IPS-18a (cell line): ENCODE measurements at regions not wholly inside any gene's neighbourhood (a gene's known extent, or its start where the extent isn't known, plus 50 kb on each side); places are given as distances from the start of the nearest gene placed in this dataset.

Experiments used
- H3K27ac ChIP-seq: one replicate; pipeline ENCODE4 v1.5.1; 2013; ENCODE audit warnings: low read length
- H3K27me3 ChIP-seq: one replicate; pipeline ENCODE4 v1.6.1; 2013; ENCODE audit warnings: mild to moderate bottlenecking, low read length; ENCODE audit not compliant: control insufficient read depth, insufficient read depth
- H3K36me3 ChIP-seq: one replicate; pipeline ENCODE4 v1.6.1; 2013; ENCODE audit warnings: low read depth, low read length; ENCODE audit not compliant: control insufficient read depth
- H3K4me1 ChIP-seq: one replicate; pipeline ENCODE4 v1.6.1; 2013; ENCODE audit warnings: low read depth, low read length; ENCODE audit not compliant: control insufficient read depth
- H3K4me3 ChIP-seq: one replicate; pipeline ENCODE4 v1.5.1; 2013; ENCODE audit warnings: low read length
- H3K9ac ChIP-seq: one replicate; pipeline ENCODE4 v1.6.1; 2013; ENCODE audit warnings: mild to moderate bottlenecking, low read length, moderate library complexity
- H3K9me3 ChIP-seq: one replicate; pipeline ENCODE4 v1.6.1; 2013; ENCODE audit warnings: low read depth, low read length; ENCODE audit not compliant: control insufficient read depth

GRCh38 chr19:30085394-30085793 is 143.4 kb downstream of the URI1 start:
- Histone ChIP-seq H3K27ac (no peak overlapping the region), H3K4me3 (no peak overlapping the region), H3K27me3 (no peaks in the 10 kb centered on the region), H3K4me1 (no peaks in the 10 kb centered on the region), H3K9me3 (no peaks in the 10 kb centered on the region), H3K9ac (no peak overlapping the region), H3K36me3 (no peaks in the 10 kb centered on the region)

DNA sequence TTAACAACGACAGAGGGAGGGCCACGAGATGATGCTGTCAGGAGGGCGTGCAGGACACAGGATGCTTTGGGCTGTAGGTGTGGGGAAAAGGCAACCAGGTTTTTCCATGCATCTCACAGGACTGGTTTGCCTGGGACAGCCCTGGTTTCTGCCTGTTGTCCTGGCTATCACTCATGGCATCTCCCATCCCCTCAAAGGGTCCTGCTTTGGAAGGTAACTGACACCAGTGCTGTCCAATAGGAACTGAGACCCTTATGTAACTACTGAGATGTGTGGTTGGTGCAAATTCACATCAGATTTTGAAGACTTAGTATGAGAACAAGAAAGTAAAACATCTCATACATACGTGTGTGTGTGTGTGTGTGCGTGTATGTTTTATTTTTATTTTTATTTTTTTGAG is 144.2 kb downstream of the URI1 start:
- Histone ChIP-seq H3K27ac (no peak overlapping the region), H3K4me3 (no peak overlapping the region), H3K4me1 (no peaks in the 10 kb centered on the region), H3K9me3 (no peaks in the 10 kb centered on the region), H3K27me3 (no peaks in the 10 kb centered on the region), H3K36me3 (no peaks in the 10 kb centered on the region), H3K9ac (no peak overlapping the region)

- Histone ChIP-seq H3K27me3 (no peaks in the 10 kb centered on the region), H3K4me1 (no peaks in the 10 kb centered on the region)
Measured at GRCh38 chr19:30086916-30087315, 144.9 kb downstream of the URI1 start.

GRCh38 chr19:30087381-30088138 is 145.5 kb downstream of the URI1 start:
- no peaks in the 10 kb centered on the region for H3K27me3 ChIP-seq
- no peak overlapping the region for H3K27ac ChIP-seq
- H3K36me3 ChIP-seq = no peaks in the 10 kb centered on the region
- H3K4me1 ChIP-seq = no peaks in the 10 kb centered on the region
- H3K9me3 ChIP-seq = no peaks in the 10 kb centered on the region
- H3K9ac ChIP-seq = no peak overlapping the region
- H3K4me3 ChIP-seq = no peak overlapping the region

More at GRCh38 chr19:30086916-30087315, 144.9 kb downstream of the URI1 start:
- H3K9ac ChIP-seq = no peak overlapping the region
- no peaks in the 10 kb centered on the region for H3K9me3 ChIP-seq
- no peak overlapping the region for H3K4me3 ChIP-seq
- no peaks in the 10 kb centered on the region for H3K36me3 ChIP-seq
- no peak overlapping the region for H3K27ac ChIP-seq

- H3K9me3 ChIP-seq = no peaks in the 10 kb centered on the region
Measured at GRCh38 chr19:30088567-30088966, 146.5 kb downstream of the URI1 start.

GRCh38 chr19:30089086-30089665 is 147.1 kb downstream of the URI1 start:
- H3K27me3 ChIP-seq = no peaks in the 10 kb centered on the region
- no peaks in the 10 kb centered on the region for H3K4me1 ChIP-seq
- H3K9me3 ChIP-seq = no peaks in the 10 kb centered on the region
- no peak overlapping the region for H3K27ac ChIP-seq
- H3K36me3 ChIP-seq = no peaks in the 10 kb centered on the region
- H3K4me3 ChIP-seq = no peak overlapping the region
- H3K9ac ChIP-seq = no peak overlapping the region

More at GRCh38 chr19:30088567-30088966, 146.5 kb downstream of the URI1 start:
- H3K4me1 ChIP-seq = no peaks in the 10 kb centered on the region
- H3K27ac ChIP-seq = no peak overlapping the region
- no peaks in the 10 kb centered on the region for H3K36me3 ChIP-seq
- H3K4me3 ChIP-seq = no peak overlapping the region
- no peak overlapping the region for H3K9ac ChIP-seq
- no peaks in the 10 kb centered on the region for H3K27me3 ChIP-seq

- Histone ChIP-seq H3K4me1 (no peaks in the 10 kb centered on the region), H3K9me3 (no peaks in the 10 kb centered on the region), H3K4me3 (no peak overlapping the region), H3K27me3 (no peaks in the 10 kb centered on the region), H3K9ac (no peak overlapping the region), H3K36me3 (no peaks in the 10 kb centered on the region), H3K27ac (no peak overlapping the region)
Measured at GRCh38 chr19:30090476-30090875, 148.4 kb downstream of the URI1 start.

GRCh38 chr19:30090963-30091362 is 148.9 kb downstream of the URI1 start:
- H3K9ac ChIP-seq = no peak overlapping the region
- no peaks in the 10 kb centered on the region for H3K4me1 ChIP-seq
- no peaks in the 10 kb centered on the region for H3K27me3 ChIP-seq
- H3K27ac ChIP-seq = no peak overlapping the region
- H3K4me3 ChIP-seq = no peak overlapping the region
- no peaks in the 10 kb centered on the region for H3K9me3 ChIP-seq
- H3K36me3 ChIP-seq = no peaks in the 10 kb centered on the region

DNA sequence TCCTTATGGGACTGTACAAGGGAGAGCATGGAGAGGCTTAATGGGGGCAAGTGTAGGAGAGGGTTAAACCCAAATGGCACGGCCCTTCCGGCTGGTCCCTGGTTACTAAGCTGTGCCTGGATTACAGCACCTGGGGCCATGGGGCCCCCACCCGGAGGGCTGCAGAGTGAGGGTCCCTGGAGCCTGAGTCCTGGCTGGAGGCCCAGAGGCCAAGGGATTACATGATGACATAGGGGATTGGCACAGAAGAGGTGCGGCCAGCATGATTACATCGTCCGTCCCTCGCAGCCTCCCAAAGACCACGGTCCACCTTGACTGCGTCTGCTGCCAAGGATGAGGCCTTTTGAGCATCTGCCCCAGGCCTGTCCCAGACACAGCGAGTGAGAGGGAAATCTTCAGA is 149.4 kb downstream of the URI1 start:
- Histone ChIP-seq H3K27me3 (no peaks in the 10 kb centered on the region), H3K4me1 (no peaks in the 10 kb centered on the region), H3K27ac (no peak overlapping the region), H3K4me3 (no peak overlapping the region), H3K9me3 (no peaks in the 10 kb centered on the region), H3K9ac (no peak overlapping the region), H3K36me3 (no peaks in the 10 kb centered on the region)

GRCh38 chr19:30091856-30092255 is 149.8 kb downstream of the URI1 start:
- H3K4me3 ChIP-seq = no peak overlapping the region
- no peak overlapping the region for H3K27ac ChIP-seq
- no peaks in the 10 kb centered on the region for H3K27me3 ChIP-seq
- no peaks in the 10 kb centered on the region for H3K4me1 ChIP-seq
- no peak overlapping the region for H3K9ac ChIP-seq
- no peaks in the 10 kb centered on the region for H3K9me3 ChIP-seq
- H3K36me3 ChIP-seq = no peaks in the 10 kb centered on the region

GRCh38 chr19:30092721-30093569 is 150.9 kb downstream of the URI1 start:
- H3K9me3 ChIP-seq = no peaks in the 10 kb centered on the region
- no peak overlapping the region for H3K27ac ChIP-seq
- H3K27me3 ChIP-seq = no peaks in the 10 kb centered on the region
- no peak overlapping the region for H3K9ac ChIP-seq
- H3K36me3 ChIP-seq = no peaks in the 10 kb centered on the region
- H3K4me1 ChIP-seq = no peaks in the 10 kb centered on the region
- no peak overlapping the region for H3K4me3 ChIP-seq
